H1 (cell line): ENCODE measurements at regions not wholly inside any gene's neighbourhood (a gene's known extent, or its start where the extent isn't known, plus 50 kb on each side); places are given as distances from the start of the nearest gene placed in this dataset.

Source experiments
- CTCF ChIA-PET: fragments of 300-600 bp; sonication (Branson Sonifier 250); formaldehyde crosslinking; loops from one replicate; lab custom pipeline; 2021; ENCODE audit not compliant: partially characterized antibody; lab: Charles Lee
- POLR2A ChIA-PET: fragments of 300-600 bp; sonication (Branson Sonifier 250); formaldehyde crosslinking; loops from one replicate; lab custom pipeline; 2021; ENCODE audit warnings: inconsistent platforms; ENCODE audit not compliant: partially characterized antibody; lab: Charles Lee
- DNase-seq, 2 experiments: peaks; one replicate each; pipeline versions ENCODE4 v3.0.0 to v3.0.0-alpha.2; 2010 to 2022; ENCODE audit warnings: low spot score in 2 of 2, low read depth in 1 of 2, mixed read lengths in 1 of 2
- FAIRE-seq: peaks from 2 replicates; lab custom pipeline; 2011; peaks lifted over from hg19 to GRCh38; lab: Jason Lieb, UNC
- H2AFZ ChIP-seq: 2 replicates; pipeline ENCODE4 v1.8.1; 2012; ENCODE audit warnings: low read length, inconsistent platforms
- H2AK5ac ChIP-seq: 2 replicates; pipeline ENCODE4 v1.6.1; 2013; ENCODE audit warnings: low read depth, low read length
- H2BK120ac ChIP-seq: replicated peaks from 2 replicates; pipeline ENCODE3; 2013; ENCODE audit warnings: low read depth, low read length, inconsistent platforms
- H2BK12ac ChIP-seq: 2 replicates; pipeline ENCODE4 v1.6.1; 2013; ENCODE audit warnings: low read depth, low read length
- H2BK15ac ChIP-seq: 2 replicates; pipeline ENCODE4 v1.6.1; 2013; ENCODE audit warnings: low read length
- H2BK20ac ChIP-seq: 2 replicates; pipeline ENCODE4 v1.6.1; 2013; ENCODE audit warnings: low read length
- H2BK5ac ChIP-seq: 2 replicates; pipeline ENCODE4 v1.6.1; 2013; ENCODE audit warnings: low read depth, low read length
- H3K14ac ChIP-seq: 2 replicates; pipeline ENCODE4 v1.6.1; 2013; ENCODE audit warnings: inconsistent platforms; ENCODE audit not compliant: insufficient read length
- H3K18ac ChIP-seq: 2 replicates; pipeline ENCODE4 v1.6.1; 2013; ENCODE audit warnings: low read length; ENCODE audit errors: extremely low read depth
- H3K23ac ChIP-seq: 2 replicates; pipeline ENCODE4 v1.6.1; 2013; ENCODE audit warnings: inconsistent platforms; ENCODE audit not compliant: insufficient read length
- H3K23me2 ChIP-seq: 2 replicates; pipeline ENCODE4 v1.6.1; 2013; ENCODE audit warnings: low read depth, low read length
- H3K27ac ChIP-seq: 2 replicates; pipeline ENCODE4 v1.6.1; 2011; ENCODE audit warnings: low read depth, low read length, inconsistent platforms
- H3K27me3 ChIP-seq, 4 experiments: replicated peaks in 1 of 4; 1 replicate in 1 of 4; 2 replicates in 3 of 4; pipeline versions ENCODE4 v1.6.1 to v1.8.1; 2011 to 2013; ENCODE audit warnings: low read length in 3 of 4, mild to moderate bottlenecking in 3 of 4, inconsistent platforms in 2 of 4, mixed read lengths in 2 of 4, moderate library complexity in 1 of 4; ENCODE audit not compliant: control insufficient read depth in 3 of 4, insufficient read depth in 3 of 4; ENCODE audit errors: extremely low read depth in 1 of 4
- H3K36me3 ChIP-seq, 4 experiments: 2 replicates each; pipeline versions ENCODE4 v1.6.1 to v1.8.1; 2011 to 2013; ENCODE audit warnings: mild to moderate bottlenecking in 4 of 4, low read length in 3 of 4, moderate library complexity in 2 of 4, control low read depth in 1 of 4, inconsistent platforms in 1 of 4; ENCODE audit not compliant: insufficient read depth in 4 of 4, control insufficient read depth in 2 of 4
- H3K4ac ChIP-seq: replicated peaks from 2 replicates; pipeline ENCODE3; 2013; ENCODE audit warnings: low read length, low read depth, mixed read lengths, inconsistent platforms; ENCODE audit not compliant: insufficient read length
- H3K4me1 ChIP-seq, 4 experiments: replicated peaks in 1 of 4; 1 replicate in 1 of 4; 2 replicates in 3 of 4; pipeline versions ENCODE4 v1.6.1 to v1.8.1; 2011 to 2013; ENCODE audit warnings: low read length in 3 of 4, inconsistent platforms in 2 of 4, mixed read lengths in 1 of 4; ENCODE audit not compliant: insufficient read depth in 4 of 4, control insufficient read depth in 3 of 4
- H3K4me2 ChIP-seq, 2 experiments: 2 replicates each; pipeline versions ENCODE4 v1.6.1 to v1.8.1; 2011 to 2013; ENCODE audit warnings: low read depth in 2 of 2, low read length in 2 of 2, control low read depth in 1 of 2, inconsistent platforms in 1 of 2, mild to moderate bottlenecking in 1 of 2; ENCODE audit not compliant: insufficient read depth in 1 of 2
- H3K4me3 ChIP-seq, 4 experiments: fragments of 200-600, 300-600 bp in 1 of 4; sonication (generic), shearing (Covaris generic), sonication (Bioruptor Twin) in 1 of 4; 2 replicates each; pipeline versions ENCODE4 v1.5.1 to v1.8.1; 2011 to 2016; ENCODE audit warnings: low read length in 4 of 4, low read depth in 3 of 4, control low read depth in 2 of 4, inconsistent platforms in 2 of 4, mild to moderate bottlenecking in 2 of 4, mixed read lengths in 1 of 4, moderate library complexity in 1 of 4; ENCODE audit not compliant: insufficient read depth in 2 of 4; ENCODE audit errors: extremely low read depth in 1 of 4
- H3K56ac ChIP-seq: replicated peaks from 2 replicates; pipeline ENCODE3; 2013; ENCODE audit warnings: low read depth, mild to moderate bottlenecking, mixed read lengths, low read length, inconsistent platforms; ENCODE audit not compliant: insufficient read length
- H3K79me1 ChIP-seq: 2 replicates; pipeline ENCODE4 v1.6.1; 2013; ENCODE audit warnings: low read depth, low read length, control low read depth
- H3K79me2 ChIP-seq, 2 experiments: 2 replicates each; pipeline versions ENCODE4 v1.6.1 to v1.8.1; 2012 to 2013; ENCODE audit warnings: low read length in 2 of 2, mild to moderate bottlenecking in 2 of 2, inconsistent platforms in 1 of 2; ENCODE audit not compliant: insufficient read depth in 2 of 2, control insufficient read depth in 1 of 2
- H3K9ac ChIP-seq, 4 experiments: replicated peaks in 1 of 4; 1 replicate in 1 of 4; 2 replicates in 3 of 4; pipeline versions ENCODE4 v1.6.1 to v1.8.1; 2011 to 2013; ENCODE audit warnings: low read depth in 3 of 4, low read length in 3 of 4, control low read depth in 2 of 4, mild to moderate bottlenecking in 2 of 4, moderate library complexity in 2 of 4, inconsistent platforms in 1 of 4; ENCODE audit errors: extremely low read depth in 1 of 4
- H3K9me3 ChIP-seq, 2 experiments: 2 replicates each; pipeline versions ENCODE4 v1.6.1 to v1.8.1; 2012 to 2013; ENCODE audit warnings: mild to moderate bottlenecking in 2 of 2, moderate library complexity in 2 of 2, control low read depth in 1 of 2, inconsistent platforms in 1 of 2, low read depth in 1 of 2, low read length in 1 of 2, mixed read lengths in 1 of 2; ENCODE audit not compliant: insufficient read depth in 2 of 2
- H4K20me1 ChIP-seq, 2 experiments: replicated peaks in 1 of 2; 2 replicates each; pipeline versions ENCODE3 to v1.8.1; 2011 to 2013; ENCODE audit warnings: inconsistent platforms in 2 of 2, low read length in 2 of 2, mild to moderate bottlenecking in 1 of 2; ENCODE audit not compliant: insufficient read depth in 2 of 2, control insufficient read depth in 1 of 2
- H4K5ac ChIP-seq: 2 replicates; pipeline ENCODE4 v1.6.1; 2013; ENCODE audit warnings: low read length, low read depth, mixed read lengths, inconsistent platforms; ENCODE audit not compliant: insufficient read length
- H4K8ac ChIP-seq: 2 replicates; pipeline ENCODE4 v1.8.0; 2013; ENCODE audit warnings: mild to moderate bottlenecking, moderate library complexity, low read length, inconsistent platforms; ENCODE audit not compliant: insufficient read depth; ENCODE audit errors: extremely low read depth
- H4K91ac ChIP-seq: replicated peaks from 2 replicates; pipeline ENCODE3; 2013; ENCODE audit warnings: low read length, mixed read lengths, inconsistent platforms; ENCODE audit not compliant: insufficient read length
- ATF3 ChIP-seq: IDR thresholded peaks from 2 replicates; pipeline ENCODE4 v1.6.1; 2011; ENCODE audit warnings: low read depth, mild to moderate bottlenecking, low read length; ENCODE audit not compliant: insufficient read depth
- CREB1 ChIP-seq: IDR thresholded peaks from 2 replicates; pipeline ENCODE4 v1.6.1; 2012; ENCODE audit warnings: inconsistent platforms
- GABPA ChIP-seq: IDR thresholded peaks from 2 replicates; pipeline ENCODE4 v1.6.1; 2011; ENCODE audit warnings: mild to moderate bottlenecking, low read length, moderate library complexity, borderline replicate concordance; ENCODE audit not compliant: insufficient read depth
- RXRA ChIP-seq: IDR thresholded peaks from 2 replicates; pipeline ENCODE4 v1.6.1; 2011; ENCODE audit warnings: low read depth, mild to moderate bottlenecking, low read length, moderate library complexity; ENCODE audit not compliant: insufficient read depth
- SRF ChIP-seq: IDR thresholded peaks from 2 replicates; pipeline ENCODE4 v1.6.1; 2011; ENCODE audit warnings: mild to moderate bottlenecking, low read depth, low read length, moderate library complexity
- WGBS, 2 experiments: shearing (Covaris generic) in 1 of 2; methylation state at CpG; one replicate each; pipeline versions ENCODE4 v1.1.6 to v1.1.7; 2013 to 2015; ENCODE audit warnings: low lambda C conversion rate in 2 of 2, mixed read lengths in 2 of 2, inconsistent platforms in 1 of 2, low coverage in 1 of 2, missing lambda C conversion rate in 1 of 2; ENCODE audit not compliant: insufficient replicate concordance in 2 of 2, insufficient coverage in 1 of 2, insufficient read length in 1 of 2; ENCODE audit errors: extremely low coverage in 1 of 2, missing lambda C conversion rate in 1 of 2; 5-methylcytosine and 5-hydroxymethylcytosine counted together

- Histone ChIP-seq H2BK15ac (no peak overlapping the region), H3K4me3 (no peak overlapping the region), H2AK5ac (no peak overlapping the region), H2AFZ (no peak overlapping the region), H4K20me1 (no peaks in the 10 kb centered on the region), H3K36me3 (no peaks in the 10 kb centered on the region), H2BK120ac (no peak overlapping the region), H3K4me1 (peaks cover 0 to 1% (median 0%) of the 10 kb centered on the region in 4 experiments; a peak in 1 of 7 replicates), H3K4ac (no peak overlapping the region), H3K27me3 (no peaks in the 10 kb centered on the region), H3K18ac (no peak overlapping the region), H3K79me1 (no peaks in the 10 kb centered on the region), H3K56ac (no peak overlapping the region), H4K91ac (no peak overlapping the region), H3K9me3 (no peaks in the 10 kb centered on the region), H3K27ac (no peak overlapping the region), H3K79me2 (no peaks in the 10 kb centered on the region), H4K5ac (no peak overlapping the region), H3K23ac (no peak overlapping the region), H3K9ac (no peak overlapping the region), H3K4me2 (no peak overlapping the region), H4K8ac (no peak overlapping the region), H2BK12ac (no peak overlapping the region), H3K23me2 (no peaks in the 10 kb centered on the region), H2BK5ac (no peak overlapping the region), H2BK20ac (no peak overlapping the region), H3K14ac (no peak overlapping the region)
- DNase-seq (no peak), FAIRE-seq (no peak)
- no peak for TF ChIP-seq ATF3
- TF ChIP-seq CREB1, result no peak
- no peak for TF ChIP-seq RXRA
- TF ChIP-seq SRF, result no peak
- TF ChIP-seq GABPA, result no peak
- ChIA-PET CTCF (interaction anchor here (0.6 kb wide), 1 partner anchor 1610 kb away, joined by 3 read pairs; no protein-coding TSS in a partner anchor), POLR2A (no interaction called here)
- 91% methylated on average over 5 of the region's 6 CpGs; no CpG with 5 or more reads in 1 of the 2 experiments for WGBS, 2 experiments
Observed at GRCh38 chr2:77808599-77808998, 286.4 kb upstream of the LRRTM4 start.
